ENCODE measurements at regions not wholly inside any gene's neighbourhood (a gene's known extent, or its start where the extent isn't known, plus 50 kb on each side); places are given as distances from the start of the nearest gene placed in this dataset.

DNA sequence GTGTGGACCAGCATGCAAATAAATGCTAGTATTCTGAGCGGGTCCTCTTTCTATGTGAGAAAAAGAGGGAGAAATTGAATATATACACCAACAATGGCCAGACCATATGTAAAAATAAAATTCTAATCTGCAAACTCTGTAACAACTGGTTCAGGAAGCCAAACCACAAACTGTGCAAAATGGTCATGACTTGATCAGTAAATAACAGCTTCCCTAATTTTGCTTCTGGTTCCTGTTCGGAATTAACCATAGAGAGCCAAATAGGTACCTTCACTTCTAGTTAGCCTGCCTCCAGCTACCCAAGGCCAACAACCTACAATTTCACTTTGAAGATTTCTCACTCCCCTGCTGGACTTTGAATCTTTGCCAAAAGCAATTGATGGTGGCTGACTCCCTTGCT is 1313.2 kb downstream of the ADGRL3 start:
- TF ChIP-seq, protein P1, sequence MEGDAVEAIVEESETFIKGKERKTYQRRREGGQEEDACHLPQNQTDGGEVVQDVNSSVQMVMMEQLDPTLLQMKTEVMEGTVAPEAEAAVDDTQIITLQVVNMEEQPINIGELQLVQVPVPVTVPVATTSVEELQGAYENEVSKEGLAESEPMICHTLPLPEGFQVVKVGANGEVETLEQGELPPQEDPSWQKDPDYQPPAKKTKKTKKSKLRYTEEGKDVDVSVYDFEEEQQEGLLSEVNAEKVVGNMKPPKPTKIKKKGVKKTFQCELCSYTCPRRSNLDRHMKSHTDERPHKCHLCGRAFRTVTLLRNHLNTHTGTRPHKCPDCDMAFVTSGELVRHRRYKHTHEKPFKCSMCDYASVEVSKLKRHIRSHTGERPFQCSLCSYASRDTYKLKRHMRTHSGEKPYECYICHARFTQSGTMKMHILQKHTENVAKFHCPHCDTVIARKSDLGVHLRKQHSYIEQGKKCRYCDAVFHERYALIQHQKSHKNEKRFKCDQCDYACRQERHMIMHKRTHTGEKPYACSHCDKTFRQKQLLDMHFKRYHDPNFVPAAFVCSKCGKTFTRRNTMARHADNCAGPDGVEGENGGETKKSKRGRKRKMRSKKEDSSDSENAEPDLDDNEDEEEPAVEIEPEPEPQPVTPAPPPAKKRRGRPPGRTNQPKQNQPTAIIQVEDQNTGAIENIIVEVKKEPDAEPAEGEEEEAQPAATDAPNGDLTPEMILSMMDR (IDR thresholded peaks at IDR 0.05), result no peak
- TF ChIP-seq POLR2A (IDR thresholded peaks at IDR 0.05), result no peak

Measured in uterus (tissue), 2 donors.